ENCODE measurements at regions not wholly inside any gene's neighbourhood (a gene's known extent, or its start where the extent isn't known, plus 50 kb on each side); places are given as distances from the start of the nearest gene placed in this dataset.

DNA sequence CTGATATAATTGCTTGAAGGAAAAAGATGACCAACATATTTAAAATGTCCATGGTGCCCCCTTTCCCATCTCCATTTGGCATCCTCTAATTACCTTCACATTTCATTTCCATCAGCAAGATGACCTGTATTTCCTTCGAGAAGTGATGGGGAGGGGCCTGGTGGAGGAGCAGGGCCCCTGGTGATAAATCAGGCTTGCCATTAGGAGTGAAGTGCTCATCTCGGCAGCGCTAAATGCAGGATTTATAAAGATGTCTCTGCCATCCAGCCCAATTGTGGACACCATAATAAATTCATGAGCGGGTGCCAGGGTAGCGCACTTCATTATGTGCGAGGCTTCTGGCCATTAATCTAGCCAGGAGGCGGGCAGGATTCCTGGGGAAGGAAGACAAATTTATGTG lies 101.5 kb upstream of the IRX6 start:
- no peak overlapping the region for H3K4me3 ChIP-seq (ENCODE audit: low read depth, low read length)
- TF ChIP-seq, protein P1, sequence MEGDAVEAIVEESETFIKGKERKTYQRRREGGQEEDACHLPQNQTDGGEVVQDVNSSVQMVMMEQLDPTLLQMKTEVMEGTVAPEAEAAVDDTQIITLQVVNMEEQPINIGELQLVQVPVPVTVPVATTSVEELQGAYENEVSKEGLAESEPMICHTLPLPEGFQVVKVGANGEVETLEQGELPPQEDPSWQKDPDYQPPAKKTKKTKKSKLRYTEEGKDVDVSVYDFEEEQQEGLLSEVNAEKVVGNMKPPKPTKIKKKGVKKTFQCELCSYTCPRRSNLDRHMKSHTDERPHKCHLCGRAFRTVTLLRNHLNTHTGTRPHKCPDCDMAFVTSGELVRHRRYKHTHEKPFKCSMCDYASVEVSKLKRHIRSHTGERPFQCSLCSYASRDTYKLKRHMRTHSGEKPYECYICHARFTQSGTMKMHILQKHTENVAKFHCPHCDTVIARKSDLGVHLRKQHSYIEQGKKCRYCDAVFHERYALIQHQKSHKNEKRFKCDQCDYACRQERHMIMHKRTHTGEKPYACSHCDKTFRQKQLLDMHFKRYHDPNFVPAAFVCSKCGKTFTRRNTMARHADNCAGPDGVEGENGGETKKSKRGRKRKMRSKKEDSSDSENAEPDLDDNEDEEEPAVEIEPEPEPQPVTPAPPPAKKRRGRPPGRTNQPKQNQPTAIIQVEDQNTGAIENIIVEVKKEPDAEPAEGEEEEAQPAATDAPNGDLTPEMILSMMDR (IDR thresholded peaks at IDR 0.05; ENCODE audit: insufficient read depth, low read length), result no peak
- DNase-seq (ENCODE audit: low read depth), result no peak

- TF ChIP-seq, protein P1 (IDR thresholded peaks at IDR 0.05; ENCODE audit: insufficient read depth, low read length), result no peak
- no peak overlapping the region for H3K4me3 ChIP-seq (ENCODE audit: low read depth, low read length)
- no peak for DNase-seq (ENCODE audit: low read depth)
Observed at GRCh38 chr16:55225972-55226542, 97.9 kb upstream of the IRX6 start.

DNA sequence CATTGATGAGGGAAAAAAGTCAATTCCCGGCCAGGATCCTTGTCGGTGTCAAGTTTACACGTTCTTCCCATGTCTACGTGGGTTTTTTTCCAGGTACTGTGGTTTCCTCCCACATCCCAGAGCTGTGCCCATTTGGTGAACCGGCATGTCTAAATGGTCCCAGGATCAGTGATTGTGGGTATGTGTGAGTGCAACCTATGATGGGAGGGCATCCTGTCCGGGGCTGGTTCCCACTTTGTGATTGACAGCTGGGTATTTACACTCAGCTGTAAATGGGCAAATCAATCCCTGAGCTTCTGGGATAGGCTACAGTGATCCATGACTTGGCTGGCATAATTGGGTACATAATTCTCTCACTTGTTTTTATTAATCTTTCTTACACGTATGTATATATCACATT lies 91.2 kb upstream of the IRX6 start:
- no peak overlapping the region for H3K4me3 ChIP-seq (ENCODE audit: low read depth, low read length)
- TF ChIP-seq, protein P1 (IDR thresholded peaks at IDR 0.05; ENCODE audit: insufficient read depth, low read length), result no peak
- no peak for DNase-seq (ENCODE audit: low read depth)

DNA sequence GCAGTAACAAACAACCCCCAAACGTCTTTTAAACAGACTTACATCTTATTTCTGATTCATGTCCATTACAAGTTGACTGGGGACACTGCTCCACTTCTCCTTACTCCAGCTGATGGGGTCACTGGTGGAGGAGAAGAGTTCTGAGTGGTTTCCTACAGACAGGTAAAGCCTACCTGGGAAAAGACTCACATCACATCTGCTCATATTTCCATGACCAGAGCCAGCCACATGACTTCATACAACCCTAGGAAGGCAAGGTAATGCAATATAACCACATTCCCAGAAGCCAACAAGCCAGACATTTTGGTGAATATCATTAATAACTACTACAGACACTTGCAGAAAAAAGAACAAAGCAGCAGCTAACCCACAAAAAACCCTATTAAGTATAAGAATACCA lies 90.5 kb upstream of the IRX6 start:
- TF ChIP-seq, protein P1 (IDR thresholded peaks at IDR 0.05; ENCODE audit: insufficient read depth, low read length), result no peak
- H3K4me3 ChIP-seq (ENCODE audit: low read depth, low read length), result no peak overlapping the region
- DNase-seq (ENCODE audit: low read depth), result no peak

DNA sequence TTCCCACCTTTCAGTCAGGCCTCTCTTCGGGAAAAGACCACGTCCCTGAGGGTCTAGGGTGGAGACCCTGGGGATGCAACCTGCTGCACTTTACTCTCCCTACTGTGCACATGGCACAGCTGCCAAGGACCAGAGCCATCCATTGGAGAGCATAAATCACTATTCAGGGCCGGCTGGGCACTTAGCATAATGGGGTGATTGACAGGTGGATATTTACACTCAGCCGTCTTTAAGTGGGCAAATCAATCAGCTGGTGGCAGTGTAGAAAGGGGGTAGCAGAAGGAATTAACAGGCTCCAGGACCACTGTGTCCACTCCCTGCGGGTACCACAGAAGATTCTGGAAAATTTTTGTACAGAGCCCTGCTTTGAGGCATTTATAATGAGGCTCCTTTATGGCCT lies 87.3 kb upstream of the IRX6 start:
- TF ChIP-seq, protein P1 (IDR thresholded peaks at IDR 0.05; ENCODE audit: insufficient read depth, low read length), result no peak
- no peak for DNase-seq (ENCODE audit: low read depth)
- no peak overlapping the region for H3K4me3 ChIP-seq (ENCODE audit: low read depth, low read length)

DNA sequence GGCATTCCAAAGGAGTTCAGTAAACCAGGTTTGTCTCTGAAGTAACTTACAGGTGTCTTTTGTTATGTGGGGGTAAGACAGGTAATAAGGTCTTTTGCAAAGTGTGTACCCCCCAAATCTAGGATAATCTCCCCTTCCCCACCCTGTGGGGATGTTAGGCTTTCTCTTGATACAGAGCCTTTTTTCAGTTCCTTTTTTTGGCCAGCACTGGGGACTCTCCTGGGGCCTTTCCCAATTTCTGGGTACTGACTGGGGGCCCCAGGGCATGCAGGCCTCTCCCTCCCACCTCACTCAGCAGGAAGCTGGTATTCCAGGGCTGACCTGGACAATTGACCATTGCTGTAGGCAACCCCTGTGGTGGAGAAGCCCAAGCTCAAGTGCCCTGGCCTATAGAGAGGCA lies 84.3 kb upstream of the IRX6 start:
- DNase-seq (ENCODE audit: low read depth), result no peak
- TF ChIP-seq, protein P1 (IDR thresholded peaks at IDR 0.05; ENCODE audit: insufficient read depth, low read length), result no peak

GRCh38 chr16:55240888-55241287 lies 83.1 kb upstream of the IRX6 start:
- TF ChIP-seq, protein P1 (IDR thresholded peaks at IDR 0.05; ENCODE audit: insufficient read depth, low read length), result no peak
- no peak overlapping the region for H3K4me3 ChIP-seq (ENCODE audit: low read depth, low read length)
- no peak for DNase-seq (ENCODE audit: low read depth)

More for the DNA sequence above, 84.3 kb upstream of the IRX6 start:
- H3K4me3 ChIP-seq (ENCODE audit: low read depth, low read length), result no peak overlapping the region

Data from fibroblast of the aortic adventitia (primary cell).